ENCODE measurements at regions not wholly inside any gene's neighbourhood (a gene's known extent, or its start where the extent isn't known, plus 50 kb on each side); places are given as distances from the start of the nearest gene placed in this dataset.
"Not testable (repeated sequence)": the region's sequence is repeated elsewhere in the genome, so short reads cannot be mapped to it uniquely, and the experiment has no call there.

DNA sequence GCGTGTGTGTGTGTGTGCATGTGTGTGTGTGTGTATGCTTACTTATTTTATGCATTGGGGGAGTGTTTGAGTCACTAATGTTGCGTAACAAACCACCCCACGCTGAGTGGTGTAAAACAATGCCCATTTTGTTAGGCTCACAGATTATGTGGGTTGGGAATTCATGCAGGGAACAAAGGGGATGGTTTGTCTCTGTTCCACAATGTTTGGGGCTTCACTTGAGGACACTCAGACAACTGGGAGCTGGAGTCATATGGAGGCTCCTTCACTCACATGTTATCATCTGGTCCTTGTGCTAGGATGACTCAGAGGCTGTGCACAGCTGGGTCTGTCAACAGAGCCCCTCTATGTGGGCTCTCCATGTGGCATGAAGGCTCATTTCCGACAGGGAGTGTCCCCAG is 51.3 kb upstream of the LARGE1 start:
- DNase-seq: no peak
- H3K36me3 ChIP-seq (replicated peaks; ENCODE audit: control insufficient read depth, insufficient read depth, low read length): no peaks in the 10 kb centered on the region
- no peak overlapping the region for H3K4me3 ChIP-seq (ENCODE audit: insufficient read depth, low read depth, low read length)
- H3K27me3 ChIP-seq (ENCODE audit: control insufficient read depth, insufficient read depth, low read length): no peaks in the 10 kb centered on the region

- no peaks in the 10 kb centered on the region for H3K36me3 ChIP-seq (replicated peaks; ENCODE audit: control insufficient read depth, insufficient read depth, low read length)
- no peak for DNase-seq
- no peaks in the 10 kb centered on the region for H3K27me3 ChIP-seq (ENCODE audit: control insufficient read depth, insufficient read depth, low read length)
- H3K4me3 ChIP-seq (ENCODE audit: insufficient read depth, low read depth, low read length): no peak overlapping the region
Measured at GRCh38 chr22:33975841-33976240, 55.6 kb upstream of the LARGE1 start.

- Histone ChIP-seq H3K4me3 (ENCODE audit: insufficient read depth, low read depth, low read length) (no peak overlapping the region), H3K36me3 (replicated peaks; ENCODE audit: control insufficient read depth, insufficient read depth, low read length) (no peaks in the 10 kb centered on the region), H3K27me3 (ENCODE audit: control insufficient read depth, insufficient read depth, low read length) (no peaks in the 10 kb centered on the region)
- DNase-seq: no peak
Measured at GRCh38 chr22:33983558-33983957, 63.3 kb upstream of the LARGE1 start.

- H3K36me3 ChIP-seq (replicated peaks; ENCODE audit: control insufficient read depth, insufficient read depth, low read length): no peaks in the 10 kb centered on the region
- no peaks in the 10 kb centered on the region for H3K27me3 ChIP-seq (ENCODE audit: control insufficient read depth, insufficient read depth, low read length)
- DNase-seq: no peak
- no peak overlapping the region for H3K4me3 ChIP-seq (ENCODE audit: insufficient read depth, low read depth, low read length)
Measured at GRCh38 chr22:33984211-33984610, 63.9 kb upstream of the LARGE1 start.

- DNase-seq: no peak
- Histone ChIP-seq H3K27me3 (ENCODE audit: control insufficient read depth, insufficient read depth, low read length) (no peaks in the 10 kb centered on the region), H3K36me3 (replicated peaks; ENCODE audit: control insufficient read depth, insufficient read depth, low read length) (no peaks in the 10 kb centered on the region), H3K4me3 (ENCODE audit: insufficient read depth, low read depth, low read length) (no peak overlapping the region)
Measured at GRCh38 chr22:33984656-33985285, 64.5 kb upstream of the LARGE1 start.

DNA sequence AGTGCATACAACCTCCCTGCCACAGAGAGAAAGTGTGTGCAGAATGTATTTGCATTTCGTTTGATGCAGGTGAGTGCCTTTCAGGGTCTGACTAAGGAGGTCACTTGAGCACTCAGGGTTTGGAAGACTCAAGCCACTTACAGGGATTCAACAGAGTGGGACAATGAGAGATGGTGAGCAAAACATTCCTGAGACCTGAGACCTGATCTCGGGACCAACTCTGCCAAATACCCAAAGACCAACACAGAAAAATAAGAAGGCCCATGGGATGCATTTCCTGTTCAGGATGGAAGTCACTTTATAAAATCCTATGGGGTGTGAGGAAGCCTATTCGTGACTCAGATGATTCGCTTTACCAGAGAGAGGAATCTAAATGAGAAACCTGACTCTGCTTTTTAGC is 65.2 kb upstream of the LARGE1 start:
- Histone ChIP-seq H3K27me3 (ENCODE audit: control insufficient read depth, insufficient read depth, low read length) (no peaks in the 10 kb centered on the region), H3K36me3 (replicated peaks; ENCODE audit: control insufficient read depth, insufficient read depth, low read length) (no peaks in the 10 kb centered on the region), H3K4me3 (ENCODE audit: insufficient read depth, low read depth, low read length) (no peak overlapping the region)
- no peak for DNase-seq

GRCh38 chr22:33986167-33986771 is 66.0 kb upstream of the LARGE1 start:
- H3K27me3 ChIP-seq (ENCODE audit: control insufficient read depth, insufficient read depth, low read length): no peaks in the 10 kb centered on the region
- no peaks in the 10 kb centered on the region for H3K36me3 ChIP-seq (replicated peaks; ENCODE audit: control insufficient read depth, insufficient read depth, low read length)
- DNase-seq: no peak
- H3K4me3 ChIP-seq (ENCODE audit: insufficient read depth, low read depth, low read length): no peak overlapping the region

DNA sequence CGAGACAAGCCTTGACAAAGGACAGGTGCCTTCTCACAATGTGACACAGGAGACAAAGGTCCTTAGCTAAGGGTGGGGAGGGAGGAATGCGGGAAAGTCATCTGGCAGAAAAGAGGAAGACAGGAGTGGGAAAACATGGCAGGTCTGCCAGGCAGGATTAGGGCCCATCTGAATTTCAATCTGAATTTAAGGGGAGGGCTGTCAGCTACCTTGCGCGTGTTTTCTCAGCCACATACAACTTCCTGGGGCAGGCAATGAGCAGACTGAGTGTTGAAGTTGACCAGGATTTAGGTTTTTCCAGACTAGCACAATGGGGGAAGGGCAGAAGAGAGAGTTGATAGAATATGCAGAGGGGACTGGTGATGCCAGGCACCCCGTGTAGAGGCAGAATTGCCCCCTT is 66.7 kb upstream of the LARGE1 start:
- Histone ChIP-seq H3K27me3 (ENCODE audit: control insufficient read depth, insufficient read depth, low read length) (no peaks in the 10 kb centered on the region), H3K36me3 (replicated peaks; ENCODE audit: control insufficient read depth, insufficient read depth, low read length) (no peaks in the 10 kb centered on the region), H3K4me3 (ENCODE audit: insufficient read depth, low read depth, low read length) (no peak overlapping the region)
- peak; percentile 31 for DNase-seq

- not testable (repeated sequence) for H3K36me3 ChIP-seq (replicated peaks; ENCODE audit: control insufficient read depth, insufficient read depth, low read length); H3K27me3 ChIP-seq (ENCODE audit: control insufficient read depth, insufficient read depth, low read length); H3K4me3 ChIP-seq (ENCODE audit: insufficient read depth, low read depth, low read length); DNase-seq
Measured at GRCh38 chr22:33989263-33989662, 69.0 kb upstream of the LARGE1 start.

GRCh38 chr22:33991620-33992019 is 71.3 kb upstream of the LARGE1 start:
- Histone ChIP-seq H3K27me3 (ENCODE audit: control insufficient read depth, insufficient read depth, low read length) (no peaks in the 10 kb centered on the region), H3K4me3 (ENCODE audit: insufficient read depth, low read depth, low read length) (no peak overlapping the region), H3K36me3 (replicated peaks; ENCODE audit: control insufficient read depth, insufficient read depth, low read length) (no peaks in the 10 kb centered on the region)
- DNase-seq: no peak

GRCh38 chr22:33996824-33997223 is 76.5 kb upstream of the LARGE1 start:
- no peak for DNase-seq
- Histone ChIP-seq H3K27me3 (ENCODE audit: control insufficient read depth, insufficient read depth, low read length) (no peaks in the 10 kb centered on the region), H3K36me3 (replicated peaks; ENCODE audit: control insufficient read depth, insufficient read depth, low read length) (no peaks in the 10 kb centered on the region), H3K4me3 (ENCODE audit: insufficient read depth, low read depth, low read length) (no peak overlapping the region)

- Histone ChIP-seq H3K4me3 (ENCODE audit: insufficient read depth, low read depth, low read length) (no peak overlapping the region), H3K36me3 (replicated peaks; ENCODE audit: control insufficient read depth, insufficient read depth, low read length) (no peaks in the 10 kb centered on the region), H3K27me3 (ENCODE audit: control insufficient read depth, insufficient read depth, low read length) (no peaks in the 10 kb centered on the region)
- no peak for DNase-seq
Measured at GRCh38 chr22:34000879-34001526, 80.7 kb upstream of the LARGE1 start.

DNA sequence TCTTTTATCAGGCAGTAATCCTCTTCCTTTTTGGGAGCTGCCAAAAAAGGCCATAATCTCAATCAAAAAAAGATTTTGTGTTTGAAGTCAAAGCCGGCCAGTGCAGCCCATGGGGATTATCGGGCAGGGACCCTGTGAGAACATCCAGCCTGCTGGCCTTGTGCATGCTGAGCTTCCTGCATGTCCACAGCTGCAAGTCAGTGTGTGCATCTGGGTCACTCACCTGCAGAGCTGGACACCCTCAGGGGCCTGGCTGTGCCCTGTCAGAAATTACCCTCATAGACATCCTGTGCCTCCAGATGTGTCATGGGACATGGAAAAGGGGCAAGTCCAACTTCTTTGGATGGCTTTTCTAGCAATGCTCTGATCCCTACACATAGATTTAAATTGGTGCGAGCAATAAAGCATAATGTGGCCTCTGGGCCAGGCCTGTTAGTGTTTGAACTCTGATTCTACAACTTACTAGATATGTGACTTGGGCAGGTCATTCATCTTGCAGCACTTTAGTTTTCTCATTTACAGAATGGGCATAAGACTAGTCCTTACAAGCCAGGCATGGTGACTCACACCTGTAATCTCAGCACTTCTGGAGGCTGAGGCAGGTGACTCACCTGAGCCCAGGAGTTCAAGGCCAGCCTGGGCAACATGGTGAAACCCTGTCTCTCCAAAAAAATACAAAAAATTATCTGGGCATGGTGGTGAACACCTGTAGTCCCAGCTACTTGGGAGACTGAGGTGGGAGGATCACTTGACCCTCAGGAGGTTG is 81.6 kb upstream of the LARGE1 start:
- Histone ChIP-seq H3K4me3 (ENCODE audit: insufficient read depth, low read depth, low read length) (no peak overlapping the region), H3K27me3 (ENCODE audit: control insufficient read depth, insufficient read depth, low read length) (no peaks in the 10 kb centered on the region), H3K36me3 (replicated peaks; ENCODE audit: control insufficient read depth, insufficient read depth, low read length) (no peaks in the 10 kb centered on the region)
- no peak for DNase-seq

GRCh38 chr22:34004058-34004457 is 83.8 kb upstream of the LARGE1 start:
- Histone ChIP-seq H3K4me3 (ENCODE audit: insufficient read depth, low read depth, low read length) (no peak overlapping the region), H3K27me3 (ENCODE audit: control insufficient read depth, insufficient read depth, low read length) (no peaks in the 10 kb centered on the region), H3K36me3 (replicated peaks; ENCODE audit: control insufficient read depth, insufficient read depth, low read length) (no peaks in the 10 kb centered on the region)
- no peak for DNase-seq

- DNase-seq: no peak
- Histone ChIP-seq H3K27me3 (ENCODE audit: control insufficient read depth, insufficient read depth, low read length) (no peaks in the 10 kb centered on the region), H3K36me3 (replicated peaks; ENCODE audit: control insufficient read depth, insufficient read depth, low read length) (no peaks in the 10 kb centered on the region), H3K4me3 (ENCODE audit: insufficient read depth, low read depth, low read length) (no peak overlapping the region)
Measured at GRCh38 chr22:34010259-34010658, 90.0 kb upstream of the LARGE1 start.

Measured in H7 (cell line).